ENCODE measurements at regions not wholly inside any gene's neighbourhood (a gene's known extent, or its start where the extent isn't known, plus 50 kb on each side); places are given as distances from the start of the nearest gene placed in this dataset.
"Not testable (repeated sequence)": the region's sequence is repeated elsewhere in the genome, so short reads cannot be mapped to it uniquely, and the experiment has no call there.

GRCh38 chr5:14996997-14997396, 125.4 kb upstream of the ANKH start:
- no peak for DNase-seq (ENCODE audit: extremely low read depth, low read depth)
- no peak for TF ChIP-seq CTCF (IDR thresholded peaks at IDR 0.05; ENCODE audit: low read depth, low read length)

GRCh38 chr5:14995229-14995628, 123.7 kb upstream of the ANKH start:
- TF ChIP-seq CTCF (IDR thresholded peaks at IDR 0.05; ENCODE audit: low read depth, low read length): no peak
- no peak for DNase-seq (ENCODE audit: extremely low read depth, low read depth)

- not testable (repeated sequence) for DNase-seq (ENCODE audit: extremely low read depth, low read depth)
These were observed 122.0 kb upstream of the ANKH start for GRCh38 chr5:14993459-14994133.

- DNase-seq (ENCODE audit: extremely low read depth, low read depth): not testable (repeated sequence)
These were observed 121.3 kb upstream of the ANKH start for GRCh38 chr5:14992751-14993458.

- TF ChIP-seq CTCF (IDR thresholded peaks at IDR 0.05; ENCODE audit: low read depth, low read length): no peak
- no peak for DNase-seq (ENCODE audit: extremely low read depth, low read depth)
These were observed 116.6 kb upstream of the ANKH start for GRCh38 chr5:14988223-14988622.

GRCh38 chr5:14986413-14986812, 114.8 kb upstream of the ANKH start:
- no peak for DNase-seq (ENCODE audit: extremely low read depth, low read depth)
- no peak for TF ChIP-seq CTCF (IDR thresholded peaks at IDR 0.05; ENCODE audit: low read depth, low read length)

GRCh38 chr5:14983666-14984441, 112.3 kb upstream of the ANKH start:
- no peak for DNase-seq (ENCODE audit: extremely low read depth, low read depth)
- no peak for TF ChIP-seq CTCF (IDR thresholded peaks at IDR 0.05; ENCODE audit: low read depth, low read length)

GRCh38 chr5:14980698-14981097, 109.1 kb upstream of the ANKH start:
- no peak for TF ChIP-seq CTCF (IDR thresholded peaks at IDR 0.05; ENCODE audit: low read depth, low read length)
- DNase-seq (ENCODE audit: extremely low read depth, low read depth): no peak
